AG04449 (cell line): ENCODE measurements at regions not wholly inside any gene's neighbourhood (a gene's known extent, or its start where the extent isn't known, plus 50 kb on each side); places are given as distances from the start of the nearest gene placed in this dataset.

Source experiments
- CTCF ChIA-PET: fragments of 350-600 bp; formaldehyde crosslinking; extraction: SDS; loops from one replicate; lab custom pipeline; 2021; ENCODE audit warnings: antibody characterized with exemption; lab: Yijun Ruan, JAX
- POLR2A ChIA-PET: fragments of 400-600, 350-600 bp; formaldehyde crosslinking; extraction: SDS; loops from one replicate; lab custom pipeline; 2020; ENCODE audit warnings: antibody characterized with exemption, inconsistent platforms; lab: Yijun Ruan, JAX
- DNase-seq: peaks from one replicate; pipeline ENCODE4 v3.0.0-alpha.2; 2010; ENCODE audit warnings: low read depth, low spot score
- H3K4me3 ChIP-seq: 2 replicates; pipeline ENCODE4 v1.5.1; 2011; ENCODE audit warnings: low read depth, mild to moderate bottlenecking, control low read depth, low read length
- CTCF ChIP-seq: IDR thresholded peaks from one replicate; pipeline ENCODE4 v1.5.1; 2011; ENCODE audit warnings: mild to moderate bottlenecking, moderate library complexity, low read length, control low read depth, inconsistent platforms; ENCODE audit not compliant: insufficient read depth; ENCODE audit errors: missing control alignments

GRCh38 chr18:57991552-57991951, 52.5 kb upstream of the NEDD4L start:
- no peak overlapping the region for H3K4me3 ChIP-seq
- ChIA-PET CTCF (interaction anchor here (1.3 kb wide), 1 partner anchor 32 kb away, joined by 3 read pairs; no protein-coding TSS in a partner anchor), POLR2A (no interaction called here)
- no peak for TF ChIP-seq CTCF
- no peak for DNase-seq

GRCh38 chr18:57989536-57989935, 54.5 kb upstream of the NEDD4L start:
- H3K4me3 ChIP-seq = no peak overlapping the region
- DNase-seq = no peak
- TF ChIP-seq CTCF = no peak
- CTCF ChIA-PET = interaction anchor here (1.0 to 1.4 kb wide), 2 partner anchors 30 to 132 kb away, joined by 3 to 4 read pairs; no protein-coding TSS in a partner anchor
- POLR2A ChIA-PET = no interaction called here

GRCh38 chr18:57984490-57985115, 59.4 kb upstream of the NEDD4L start:
- no peak for TF ChIP-seq CTCF
- H3K4me3 ChIP-seq = no peak overlapping the region
- ChIA-PET POLR2A (no interaction called here), CTCF (interaction anchor here (1.3 to 1.4 kb wide), 2 partner anchors 22 to 26 kb away, joined by 3 read pairs; no protein-coding TSS in a partner anchor)
- no peak for DNase-seq

GRCh38 chr18:57983965-57984364, 60.1 kb upstream of the NEDD4L start:
- CTCF ChIA-PET = interaction anchor here (1.3 to 1.4 kb wide), 2 partner anchors 23 to 25 kb away, joined by 3 read pairs; no protein-coding TSS in a partner anchor

GRCh38 chr18:57983472-57983871, 60.6 kb upstream of the NEDD4L start:
- DNase-seq = no peak
- ChIA-PET POLR2A (no interaction called here), CTCF (interaction anchor here (1.3 kb wide), 1 partner anchor 24 kb away, joined by 3 read pairs; no protein-coding TSS in a partner anchor)
- H3K4me3 ChIP-seq = no peak overlapping the region
- TF ChIP-seq CTCF = no peak

More at GRCh38 chr18:57983965-57984364, 60.1 kb upstream of the NEDD4L start:
- POLR2A ChIA-PET = no interaction called here
- no peak for TF ChIP-seq CTCF
- no peak for DNase-seq
- H3K4me3 ChIP-seq = no peak overlapping the region

- no peak for TF ChIP-seq CTCF
- DNase-seq = no peak
- ChIA-PET CTCF (no interaction called here), POLR2A (interaction anchor here (0.6 kb wide), 1 partner anchor 101 kb away, joined by 3 read pairs; no protein-coding TSS in a partner anchor)
- H3K4me3 ChIP-seq = no peak overlapping the region
Measured at GRCh38 chr18:57982372-57983021, 61.5 kb upstream of the NEDD4L start.
